Nephron (organoid): ENCODE measurements at regions not wholly inside any gene's neighbourhood (a gene's known extent, or its start where the extent isn't known, plus 50 kb on each side); places are given as distances from the start of the nearest gene placed in this dataset.
"Not testable (repeated sequence)": the region's sequence is repeated elsewhere in the genome, so short reads cannot be mapped to it uniquely, and the experiment has no call there.

Experiments
- H3K27ac Mint-ChIP-seq, 3 experiments: 2 replicates each; pipeline ENCODE4 v1.8.0; 2020; ENCODE audit warnings: mixed read lengths in 3 of 3, mild to moderate bottlenecking in 2 of 3, moderate library complexity in 1 of 3
- H3K27me3 Mint-ChIP-seq: 2 replicates; pipeline ENCODE4 v1.8.0; 2021; ENCODE audit warnings: low read depth, mild to moderate bottlenecking, moderate library complexity, mixed read lengths
- H3K36me3 Mint-ChIP-seq: 2 replicates; pipeline ENCODE4 v1.8.0; 2020; ENCODE audit warnings: low read depth, mixed read lengths
- H3K4me1 Mint-ChIP-seq: 2 replicates; pipeline ENCODE4 v1.8.0; 2020; ENCODE audit warnings: mixed read lengths
- H3K4me3 Mint-ChIP-seq, 3 experiments: 2 replicates each; pipeline ENCODE4 v1.8.0; 2020; ENCODE audit warnings: mild to moderate bottlenecking in 3 of 3, mixed read lengths in 3 of 3, moderate library complexity in 2 of 3
- H3K9me3 Mint-ChIP-seq: 2 replicates; pipeline ENCODE4 v1.8.0; 2020; ENCODE audit warnings: mixed read lengths
- CTCF ChIP-seq, 3 experiments: fragments of 200-600 bp; sonication (generic); IDR thresholded peaks; one replicate each; pipeline ENCODE4 v1.5.0; 2021; ENCODE audit warnings: antibody characterized with exemption in 3 of 3; ENCODE audit not compliant: unreplicated experiment in 3 of 3

- no peak for TF ChIP-seq CTCF (IDR thresholded peaks at IDR 0.05; ENCODE audit: unreplicated experiment in 3 of 3)
- Mint-ChIP-seq H3K9me3 (no peaks in the 10 kb centered on the region), H3K27ac (no peak overlapping the region), H3K36me3 (no peaks in the 10 kb centered on the region), H3K4me3 (no peak overlapping the region), H3K27me3 (no peaks in the 10 kb centered on the region), H3K4me1 (no peaks in the 10 kb centered on the region)
Observed at GRCh38 chr1:189701606-189702005, 776.1 kb downstream of the BRINP3 start.

DNA sequence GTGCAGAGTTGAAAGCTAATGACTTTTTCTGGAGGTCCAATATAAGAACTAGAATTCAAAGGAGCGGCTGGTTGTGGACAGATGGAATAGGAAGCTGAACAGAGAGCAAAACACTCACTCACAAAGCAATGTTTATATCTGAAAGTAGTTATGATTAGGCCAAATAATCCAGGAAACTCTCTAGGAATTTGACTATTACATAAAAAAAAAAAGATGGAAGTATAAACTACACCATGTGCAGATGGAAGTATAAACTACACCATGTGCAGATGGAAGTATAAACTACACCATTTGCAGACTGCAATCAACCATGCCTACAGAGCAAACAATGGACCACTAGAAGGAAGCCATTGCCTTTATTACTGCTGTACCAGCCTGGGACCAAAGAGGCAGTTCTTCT lies 771.1 kb downstream of the BRINP3 start:
- Mint-ChIP-seq H3K4me3 (no peak overlapping the region), H3K27ac (no peak overlapping the region), H3K27me3 (no peaks in the 10 kb centered on the region), H3K9me3 (no peaks in the 10 kb centered on the region), H3K4me1 (no peaks in the 10 kb centered on the region), H3K36me3 (no peaks in the 10 kb centered on the region)
- no peak for TF ChIP-seq CTCF (IDR thresholded peaks at IDR 0.05; ENCODE audit: unreplicated experiment in 3 of 3)

DNA sequence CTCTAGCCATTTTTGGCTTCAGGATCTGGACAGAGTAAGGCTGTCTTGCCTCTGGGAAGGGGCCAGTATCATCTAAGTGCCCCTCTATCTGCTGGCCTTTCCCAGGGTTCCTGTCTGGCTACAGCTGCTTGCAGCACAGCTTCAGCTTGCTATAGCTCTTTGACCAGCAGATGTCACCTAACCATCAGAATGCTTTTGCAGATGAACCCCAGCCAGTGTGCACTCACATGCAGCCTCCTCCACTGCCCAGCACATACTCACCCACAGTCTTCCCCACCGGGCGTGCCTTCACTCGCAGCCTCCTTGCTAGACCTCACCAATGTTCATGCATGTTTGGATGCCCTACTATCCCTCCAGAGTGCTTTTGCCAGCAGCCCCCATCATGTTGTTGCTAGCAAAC lies 769.0 kb downstream of the BRINP3 start:
- Mint-ChIP-seq H3K27me3 (no peaks in the 10 kb centered on the region), H3K36me3 (no peaks in the 10 kb centered on the region), H3K27ac (no peak overlapping the region), H3K9me3 (peaks cover 9% of the 10 kb centered on the region), H3K4me3 (no peak overlapping the region), H3K4me1 (no peaks in the 10 kb centered on the region)
- TF ChIP-seq CTCF (IDR thresholded peaks at IDR 0.05; ENCODE audit: unreplicated experiment in 3 of 3) = no peak

DNA sequence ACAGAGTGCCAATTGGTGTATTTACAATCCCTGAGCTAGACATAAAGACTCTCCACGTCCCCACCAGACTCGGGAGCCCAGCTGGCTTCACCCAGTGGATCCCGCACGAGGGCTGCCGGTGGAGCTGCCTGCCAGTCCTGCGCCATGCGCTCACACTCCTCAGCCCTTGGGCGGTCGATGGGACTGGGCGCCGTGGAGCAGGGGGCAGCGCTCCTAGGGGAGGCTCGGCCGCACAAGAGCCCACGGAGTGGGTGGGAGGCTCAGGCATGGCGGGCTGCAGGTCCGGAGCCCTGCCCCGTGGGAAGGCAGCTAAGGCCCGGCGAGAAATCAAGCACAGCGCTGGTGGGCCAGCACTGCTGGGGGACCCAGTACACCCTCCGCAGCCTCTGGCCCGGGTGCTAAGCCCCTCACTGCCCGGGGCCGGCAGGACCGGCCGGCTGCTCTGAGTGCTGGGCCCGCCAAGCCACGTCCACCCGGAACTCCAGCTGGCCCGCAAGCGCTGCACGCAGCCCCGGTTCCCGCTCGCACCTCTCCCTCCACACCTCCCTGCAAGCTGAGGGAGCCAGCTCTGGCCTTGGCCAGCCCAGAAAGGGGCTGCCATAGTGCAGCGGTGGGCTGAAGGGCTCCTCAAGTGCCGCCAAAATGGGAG lies 759.4 kb downstream of the BRINP3 start:
- not testable (repeated sequence) for H3K36me3 Mint-ChIP-seq, H3K27ac Mint-ChIP-seq, H3K4me3 Mint-ChIP-seq, H3K4me1 Mint-ChIP-seq, H3K27me3 Mint-ChIP-seq, H3K9me3 Mint-ChIP-seq

DNA sequence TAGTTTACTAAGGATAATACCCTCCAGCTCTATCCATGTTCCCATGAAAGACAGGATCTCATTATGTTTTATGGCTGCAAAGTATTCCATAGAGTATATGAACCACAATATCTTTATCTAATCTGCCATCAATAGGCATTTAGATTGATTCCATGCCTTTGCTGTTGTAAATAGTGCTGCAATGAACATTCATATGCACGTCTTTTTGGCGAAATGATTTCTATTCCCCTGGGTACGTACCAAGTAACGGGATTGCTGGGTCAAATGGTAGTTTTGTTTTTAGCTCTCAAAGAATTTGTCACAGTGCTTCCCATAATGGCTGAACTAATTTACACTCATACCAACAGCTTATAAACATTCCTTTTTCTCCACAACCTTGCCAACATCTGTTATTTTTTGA lies 750.9 kb downstream of the BRINP3 start:
- no peak overlapping the region for H3K4me3 Mint-ChIP-seq
- H3K27me3 Mint-ChIP-seq = no peaks in the 10 kb centered on the region
- no peaks in the 10 kb centered on the region for H3K36me3 Mint-ChIP-seq
- no peak overlapping the region for H3K27ac Mint-ChIP-seq
- H3K4me1 Mint-ChIP-seq = peaks cover 4% of the 10 kb centered on the region
- H3K9me3 Mint-ChIP-seq = peaks cover 4% of the 10 kb centered on the region
- TF ChIP-seq CTCF (IDR thresholded peaks at IDR 0.05; ENCODE audit: unreplicated experiment in 3 of 3) = no peak

DNA sequence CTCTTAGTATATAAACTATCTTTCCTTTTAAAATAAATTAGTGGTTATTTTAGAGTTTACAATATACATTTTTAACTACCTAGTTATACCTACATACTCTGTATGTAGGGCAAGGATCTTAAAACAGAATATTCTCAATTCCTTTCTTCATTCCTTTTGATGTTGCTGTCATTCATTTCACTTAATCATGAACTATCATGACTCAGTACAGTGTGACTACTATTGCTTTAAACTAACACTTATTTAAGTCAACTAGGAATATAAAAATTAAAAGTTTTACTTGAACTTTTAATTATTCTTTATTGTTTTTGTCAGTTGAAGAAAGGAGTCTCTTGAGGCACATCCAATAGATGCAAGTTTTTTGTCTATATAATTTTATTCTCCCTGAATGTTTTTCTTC lies 726.4 kb downstream of the BRINP3 start:
- Mint-ChIP-seq H3K27me3 (no peaks in the 10 kb centered on the region), H3K9me3 (peaks cover 10% of the 10 kb centered on the region), H3K4me1 (peaks cover 8% of the 10 kb centered on the region), H3K27ac (no peak overlapping the region), H3K36me3 (no peaks in the 10 kb centered on the region), H3K4me3 (no peak overlapping the region)
- no peak for TF ChIP-seq CTCF (IDR thresholded peaks at IDR 0.05; ENCODE audit: unreplicated experiment in 3 of 3)
